ENCODE measurements at regions not wholly inside any gene's neighbourhood (a gene's known extent, or its start where the extent isn't known, plus 50 kb on each side); places are given as distances from the start of the nearest gene placed in this dataset.

DNA sequence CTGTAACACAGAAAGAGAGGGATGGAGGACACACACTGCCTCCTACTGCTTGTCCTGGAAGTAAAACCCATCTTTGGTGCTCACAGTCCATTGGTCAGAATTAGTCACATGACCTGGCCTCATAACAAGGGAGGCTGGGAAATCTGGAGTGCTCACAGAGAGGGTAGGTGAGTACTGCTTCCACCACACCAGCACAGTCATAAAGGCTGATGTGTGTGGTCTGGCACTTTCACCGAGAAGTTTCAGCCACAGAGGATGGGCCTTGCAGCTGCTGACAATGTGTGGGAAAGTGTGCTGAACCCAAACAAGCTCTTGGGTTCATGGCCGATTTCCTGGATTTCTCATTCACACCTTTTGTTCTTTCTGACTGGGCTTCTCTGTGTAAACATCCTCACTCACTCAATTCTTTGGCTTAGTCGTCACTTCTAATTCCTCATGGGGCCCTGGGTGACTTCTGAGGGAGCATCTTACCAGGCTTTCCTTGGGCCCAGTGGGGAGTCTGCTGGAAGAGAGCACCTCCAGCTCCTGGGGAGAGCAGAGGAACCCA, 100.7 kb downstream of the ASB7 start:
- peak; percentile 59 for DNase-seq (ENCODE audit: low spot score)

DNA sequence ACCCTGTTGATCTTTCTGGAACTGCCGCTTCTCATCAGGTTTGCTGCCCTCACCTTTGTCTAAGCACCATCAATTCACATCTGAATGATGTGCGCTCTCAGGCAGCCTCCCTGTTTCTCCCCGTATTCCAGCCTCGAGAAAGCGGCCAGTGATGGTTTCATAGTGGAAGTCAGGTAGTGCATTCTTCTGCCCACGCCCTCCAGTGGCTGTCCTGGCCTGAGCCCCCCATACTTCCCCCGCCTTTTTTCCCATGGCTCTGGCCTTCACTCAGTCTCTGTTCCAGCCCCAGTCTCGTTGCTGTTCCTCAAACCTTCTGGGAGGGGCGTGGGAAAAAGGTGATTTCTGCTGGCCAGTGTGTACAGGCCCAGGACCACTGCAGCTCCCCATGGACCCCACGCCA, 101.3 kb downstream of the ASB7 start:
- DNase-seq (ENCODE audit: low spot score) = peak; percentile 59

DNA sequence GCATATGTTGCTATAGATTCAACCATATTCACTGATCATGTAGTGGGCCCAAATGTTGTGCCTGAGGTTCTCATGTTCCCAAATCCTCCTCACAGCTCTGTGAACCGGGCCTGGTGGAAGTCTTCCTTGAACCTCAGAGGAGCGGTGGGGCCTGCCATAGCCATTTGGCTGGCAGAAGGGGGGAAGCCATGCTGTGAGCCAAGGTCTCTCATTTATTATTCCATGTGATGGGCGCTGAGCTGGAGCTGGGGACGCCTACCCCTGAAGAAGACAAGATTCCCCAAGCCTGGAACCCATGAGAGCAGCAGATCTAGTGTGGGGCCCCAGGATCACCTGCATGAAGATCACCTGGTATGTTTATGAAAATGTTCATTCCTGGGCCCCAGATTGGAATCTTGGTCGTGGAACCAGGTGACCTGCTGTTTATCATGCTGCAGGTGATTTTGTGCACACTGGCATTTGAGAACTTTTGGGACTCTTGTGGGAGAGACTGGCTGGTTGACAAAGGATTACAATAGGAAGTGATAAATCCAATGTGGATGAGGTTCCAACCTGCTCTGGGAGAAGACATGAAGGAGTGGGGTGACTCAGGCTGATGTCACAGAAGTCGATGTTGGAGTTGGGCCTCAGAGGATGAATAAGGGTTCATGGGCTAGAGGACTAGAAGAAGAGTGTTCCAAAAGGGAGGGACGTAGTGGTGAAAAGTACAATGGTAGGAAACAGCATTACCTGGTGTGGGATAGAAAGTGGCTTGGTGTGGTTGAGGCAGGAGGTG, 102.1 kb downstream of the ASB7 start:
- DNase-seq (ENCODE audit: low spot score) = no peak

DNA sequence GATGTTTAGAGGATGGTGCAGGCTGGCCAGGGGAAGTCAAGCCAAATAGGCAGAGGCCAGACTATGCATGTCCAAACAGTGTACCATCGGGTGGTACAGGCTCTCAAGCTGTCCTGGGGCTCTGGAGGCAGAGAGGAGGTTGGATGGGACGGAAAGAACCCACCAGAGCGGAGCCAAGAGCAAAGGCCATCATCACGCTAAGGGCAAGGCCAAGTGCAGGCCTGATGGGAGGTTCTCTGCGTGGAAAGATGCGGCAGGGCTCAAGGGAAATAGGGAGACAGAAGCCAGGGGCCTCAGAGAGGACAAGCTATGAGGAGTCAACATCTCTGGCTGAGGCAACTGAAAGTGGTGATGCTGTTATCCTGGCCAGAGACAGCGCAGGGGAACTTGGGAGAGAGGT, 102.7 kb downstream of the ASB7 start:
- DNase-seq (ENCODE audit: low spot score) = peak; percentile 68

DNA sequence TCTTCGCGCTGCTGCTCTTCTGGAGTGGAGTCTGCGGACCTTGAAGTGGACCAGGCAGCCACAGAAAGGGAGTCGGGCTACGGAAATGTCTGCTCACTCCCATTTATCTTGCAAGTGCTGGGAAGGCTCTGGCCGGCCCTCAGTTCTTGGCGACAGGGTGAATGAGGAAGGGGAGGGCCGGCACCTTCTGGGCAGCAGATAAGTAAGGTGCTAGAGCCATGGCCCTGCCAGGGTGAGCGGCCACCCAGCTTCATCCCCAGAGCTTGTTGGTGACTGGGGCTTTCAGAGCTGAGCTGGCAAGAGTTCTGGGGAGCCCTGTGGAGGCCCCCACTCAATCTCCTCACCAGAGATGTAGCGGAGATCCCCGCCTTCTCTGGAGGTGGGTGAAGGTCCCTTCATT, 103.5 kb downstream of the ASB7 start:
- peak; percentile 78 for DNase-seq (ENCODE audit: low spot score)

DNA sequence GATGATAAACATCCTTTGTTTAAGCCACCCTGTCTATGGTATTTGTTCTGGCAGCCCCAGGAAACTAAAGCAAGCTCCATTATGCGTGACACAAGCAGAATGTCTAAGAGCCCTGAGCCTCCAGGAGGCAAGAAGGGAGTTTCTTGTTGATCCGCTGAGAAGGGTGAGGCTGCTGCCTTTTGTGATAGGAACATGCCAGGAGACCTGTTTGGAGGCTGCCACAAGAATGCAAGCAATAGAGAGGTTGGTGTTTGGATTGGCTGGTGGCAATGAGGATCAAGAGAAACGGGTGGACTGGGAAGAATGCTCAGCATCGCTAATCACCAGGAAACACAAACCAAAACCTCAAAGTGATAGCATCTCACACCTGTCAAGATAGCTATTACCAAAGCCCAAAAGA, 104.8 kb downstream of the ASB7 start:
- peak; percentile 43 for DNase-seq (ENCODE audit: low spot score)

DNA sequence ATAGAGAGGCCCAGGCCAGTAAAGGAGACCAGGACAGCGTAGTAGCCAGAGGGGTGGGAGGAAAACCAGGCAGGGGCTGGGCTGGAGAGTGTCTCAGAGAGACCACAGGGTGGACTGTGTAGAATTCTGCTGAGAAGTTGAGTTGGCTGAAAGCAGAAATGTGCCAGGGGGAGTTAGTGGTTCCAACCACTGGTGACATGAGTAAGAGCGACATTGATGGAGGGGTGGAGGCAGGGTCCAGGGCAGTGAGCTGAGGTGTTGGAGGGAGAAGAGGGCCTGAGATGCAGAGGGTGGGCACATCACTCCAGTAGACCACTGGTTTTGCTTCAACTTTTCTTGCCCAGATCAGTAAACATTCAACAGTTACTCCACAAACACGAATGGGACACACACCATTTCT, 106.5 kb downstream of the ASB7 start:
- peak; percentile 43 for DNase-seq (ENCODE audit: low spot score)

DNA sequence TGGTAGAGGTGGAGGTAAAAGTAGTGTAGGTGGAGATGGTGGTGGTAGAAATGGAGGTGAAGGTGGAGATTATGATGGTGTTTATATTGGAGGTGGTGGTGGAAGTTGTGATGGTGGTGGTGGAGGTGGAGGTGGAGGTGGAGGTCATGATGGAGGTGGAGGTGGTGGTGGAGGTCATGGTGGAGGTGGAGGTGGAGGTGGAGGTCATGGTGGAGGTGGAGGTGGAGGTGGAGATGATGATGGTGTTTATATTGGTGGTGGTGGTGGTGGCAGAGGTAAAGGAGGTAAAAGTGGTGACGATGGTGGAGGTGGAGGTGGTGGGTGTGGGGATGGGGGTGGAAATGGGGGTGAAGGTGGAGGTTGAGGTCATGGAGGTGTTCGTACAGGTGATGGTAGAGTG, 107.8 kb downstream of the ASB7 start:
- no peak for DNase-seq (ENCODE audit: low spot score)

DNA sequence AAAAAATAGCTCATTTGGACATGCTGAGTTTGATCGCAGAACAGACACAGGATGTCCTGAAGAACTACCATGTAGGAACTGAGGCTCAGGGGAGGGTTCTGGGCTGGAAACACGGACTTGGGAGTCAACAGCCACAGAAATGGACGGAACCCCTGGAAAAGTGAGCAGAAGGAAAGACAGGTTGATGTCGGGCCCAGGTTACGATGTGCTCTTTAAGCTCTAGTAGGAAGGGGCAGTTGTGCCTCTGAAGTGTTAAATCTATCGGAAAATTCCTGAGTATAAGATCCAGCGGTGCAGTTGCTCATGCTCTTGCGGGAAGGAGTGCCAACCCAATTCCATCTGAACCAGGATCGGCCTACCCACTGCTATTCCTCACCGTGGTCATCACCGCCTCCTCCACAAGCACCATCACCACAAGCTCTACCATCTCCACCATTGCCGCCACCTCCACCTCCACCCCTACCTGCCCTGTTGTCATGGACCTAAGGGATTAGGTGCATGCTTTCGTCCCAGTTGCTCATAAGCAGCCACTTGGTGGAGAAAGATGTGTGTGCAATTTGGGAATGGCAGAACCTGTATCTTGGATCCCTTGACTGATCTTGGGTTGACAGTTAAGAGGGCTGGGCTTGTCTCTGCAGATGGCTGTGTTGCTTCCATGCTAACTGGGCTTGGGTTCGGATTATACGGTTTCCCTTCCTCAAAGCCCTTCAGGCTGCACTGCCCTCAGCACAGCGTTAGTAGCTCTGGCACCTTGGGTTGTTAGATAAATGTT, 108.5 kb downstream of the ASB7 start:
- peak; percentile 53 for DNase-seq (ENCODE audit: low spot score)

DNA sequence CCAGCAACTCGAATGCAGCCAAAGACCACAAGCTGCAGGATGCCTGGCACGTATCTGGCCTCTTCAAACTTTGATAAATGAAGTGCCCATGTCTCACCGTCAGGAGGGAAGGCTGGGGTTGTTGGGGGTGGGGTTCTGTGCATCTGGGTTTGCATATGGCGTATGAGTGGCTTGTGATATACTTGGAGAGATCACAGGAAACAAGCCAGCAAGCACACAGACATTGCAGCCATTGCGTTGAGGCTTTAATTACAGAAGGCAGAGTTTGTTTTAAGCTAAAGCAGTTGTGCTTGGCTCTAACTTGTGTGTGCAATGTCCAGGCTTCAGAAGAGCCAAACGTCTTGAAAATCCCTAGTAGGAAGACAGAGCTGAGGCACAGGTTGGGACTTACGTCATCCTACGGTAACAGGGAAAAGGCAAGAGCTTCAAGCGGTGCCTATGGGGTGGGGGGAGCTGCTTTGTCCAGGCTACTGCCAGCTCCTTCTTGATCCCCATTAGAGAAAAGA, 109.2 kb downstream of the ASB7 start:
- DNase-seq (ENCODE audit: low spot score) = no peak

DNA sequence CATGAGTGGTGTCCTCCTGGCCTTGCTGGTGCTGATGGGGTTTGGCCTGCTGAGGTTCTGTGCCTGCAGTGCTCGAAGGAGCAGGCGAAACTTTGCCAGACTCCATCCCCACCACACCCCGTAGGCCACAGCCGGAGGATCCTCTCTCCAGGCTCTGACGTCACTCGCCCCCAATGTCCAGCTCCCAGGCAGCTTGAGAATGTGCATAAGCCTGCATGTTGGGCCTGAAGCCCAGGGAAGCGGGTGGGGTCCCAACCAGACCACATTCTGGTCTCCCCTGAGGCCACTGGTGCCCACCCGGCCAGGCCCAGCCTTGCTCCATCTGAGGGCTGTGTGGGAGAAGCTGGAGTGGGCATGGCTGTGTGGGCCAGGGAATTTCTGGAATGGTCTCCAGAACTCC, 109.8 kb downstream of the ASB7 start:
- DNase-seq (ENCODE audit: low spot score) = peak; percentile 89

DNA sequence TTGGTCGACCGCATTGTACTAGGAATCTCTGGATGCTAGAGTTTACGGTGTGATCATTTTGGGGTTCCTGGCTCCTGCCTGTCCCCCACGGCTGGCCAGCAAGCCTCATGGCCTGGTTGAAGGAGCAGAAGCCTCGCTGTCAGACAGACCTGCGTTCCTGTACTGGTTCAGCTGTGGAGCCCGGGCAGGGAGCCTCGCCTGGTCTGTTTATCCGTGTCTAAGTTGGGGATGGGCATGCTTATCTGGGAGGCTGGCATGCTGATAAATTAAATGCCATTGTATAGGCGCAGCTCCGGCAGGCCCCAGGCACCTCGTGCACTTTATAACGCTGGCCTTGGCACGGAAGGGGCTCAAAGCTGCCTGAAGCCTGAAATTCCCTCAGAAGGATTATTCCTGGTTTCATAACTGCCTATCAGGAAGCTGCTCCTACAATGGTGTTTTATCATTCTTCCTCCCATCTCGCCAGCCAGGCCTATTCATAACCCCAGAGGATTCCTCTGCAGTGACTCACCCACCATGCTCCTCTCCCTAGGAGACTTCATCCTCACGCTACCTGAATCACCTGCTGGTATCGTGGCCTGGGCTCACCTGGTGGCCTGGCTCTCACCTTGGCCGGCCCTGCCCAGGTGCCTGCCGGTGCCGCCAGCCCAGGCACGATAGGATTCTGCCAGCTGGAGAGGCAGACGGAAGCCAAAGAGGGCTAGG, 110.9 kb downstream of the ASB7 start:
- peak; percentile 86 for DNase-seq (ENCODE audit: low spot score)

DNA sequence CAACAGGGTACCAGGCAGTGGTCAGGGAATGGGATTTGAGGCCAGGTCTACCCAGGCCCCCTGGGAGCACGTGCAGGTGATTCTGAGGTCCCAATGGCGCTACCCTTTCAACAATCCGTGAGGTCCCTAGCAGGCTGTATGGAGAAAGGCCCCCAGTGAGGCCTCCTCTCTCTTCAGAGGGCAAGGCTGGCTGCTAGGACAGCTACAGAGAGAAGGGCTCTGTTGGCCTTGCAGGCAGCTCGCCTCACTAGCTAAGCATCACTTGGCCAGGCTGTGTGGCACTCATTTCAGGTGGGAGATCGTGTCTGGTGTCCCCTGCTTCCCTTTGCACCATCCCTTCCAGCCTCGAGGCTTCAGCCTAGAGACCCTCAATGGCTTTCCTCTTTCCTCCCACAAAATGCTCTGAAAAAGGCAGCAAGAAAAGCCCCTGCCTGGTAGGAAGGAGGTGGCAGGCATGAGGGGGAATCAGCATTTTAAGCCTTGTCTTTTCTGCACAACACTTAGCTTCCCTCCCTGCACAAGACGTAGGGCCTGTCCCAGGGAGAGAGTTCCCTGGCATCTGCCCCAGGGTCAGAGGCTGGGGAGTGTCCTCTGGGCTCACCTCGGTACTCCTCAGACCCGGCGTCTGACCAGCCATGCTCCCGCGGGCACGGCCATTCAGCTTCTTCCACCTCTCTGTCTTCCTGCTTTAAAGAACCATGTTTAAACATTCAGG, 111.8 kb downstream of the ASB7 start:
- peak; percentile 81 for DNase-seq (ENCODE audit: low spot score)

DNA sequence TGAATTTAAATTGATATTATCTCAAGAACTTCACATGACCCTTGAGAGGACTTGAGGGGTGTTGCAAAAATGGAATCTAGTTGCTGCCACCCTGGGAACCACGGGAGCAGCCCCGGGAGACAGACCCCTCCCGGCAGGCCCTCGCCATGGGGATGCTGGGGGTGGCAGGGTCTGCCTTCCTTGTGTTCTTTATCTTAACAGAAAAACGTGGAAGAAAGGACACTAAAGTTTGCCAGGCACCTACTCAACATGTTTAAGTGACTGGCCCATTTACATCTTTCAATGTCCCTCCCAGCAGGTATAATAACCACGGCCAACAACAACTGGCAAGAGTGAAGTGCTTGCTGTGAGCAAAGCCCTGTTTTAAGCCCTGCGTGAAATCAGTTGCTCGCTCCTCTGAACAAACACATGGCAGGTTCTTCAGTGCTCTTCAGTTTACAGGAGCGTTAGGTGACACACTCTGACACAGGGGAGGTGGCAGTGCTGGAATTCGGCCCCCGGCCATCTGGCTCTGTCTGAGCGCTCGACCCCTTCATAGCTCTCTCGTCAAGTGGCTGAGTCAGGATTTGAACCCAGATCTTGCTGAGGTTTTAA, 112.5 kb downstream of the ASB7 start:
- peak; percentile 43 for DNase-seq (ENCODE audit: low spot score)

DNA sequence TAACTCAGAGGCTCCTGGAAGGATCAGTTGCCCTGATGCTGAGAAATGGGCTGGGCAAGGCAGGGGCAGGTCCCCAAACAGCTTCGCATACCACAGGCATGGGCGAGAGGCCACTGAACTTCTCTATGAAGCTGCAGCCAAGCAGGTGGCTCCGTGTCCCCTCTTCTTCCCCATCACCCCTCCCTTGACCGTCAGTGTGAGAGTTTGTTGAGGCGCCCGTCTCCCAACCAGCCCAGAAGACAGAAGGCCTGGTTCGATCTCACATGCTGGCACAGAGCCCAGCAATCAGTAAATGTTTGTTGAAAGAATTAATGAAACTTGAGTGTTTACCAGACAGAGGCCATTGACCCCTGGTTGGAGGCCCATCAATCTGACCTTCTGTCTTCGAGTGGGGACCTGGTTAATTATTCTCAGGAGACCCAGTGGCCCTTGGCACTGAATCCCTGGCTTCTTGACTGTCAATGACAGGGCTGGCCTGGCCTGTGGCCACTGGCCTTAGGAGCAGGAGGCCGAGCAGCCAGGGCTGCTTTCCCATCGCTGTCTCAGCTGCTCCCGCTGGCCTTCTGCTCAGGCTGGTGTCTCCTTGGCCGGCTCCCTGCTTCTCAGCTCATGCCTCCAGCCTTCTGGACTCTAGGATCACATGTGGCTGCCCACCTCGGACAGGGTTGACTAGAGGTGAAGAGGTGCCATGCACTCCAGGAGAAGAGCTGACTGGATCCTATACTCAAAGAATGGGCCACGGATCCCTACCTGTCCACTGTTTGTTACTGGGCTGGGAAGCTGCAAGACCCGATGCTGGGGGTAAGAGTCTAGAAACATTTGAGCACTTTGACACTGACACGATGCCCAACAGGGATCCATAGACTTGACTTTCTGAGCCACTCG, 113.4 kb downstream of the ASB7 start:
- peak; percentile 90 for DNase-seq (ENCODE audit: low spot score)

DNA sequence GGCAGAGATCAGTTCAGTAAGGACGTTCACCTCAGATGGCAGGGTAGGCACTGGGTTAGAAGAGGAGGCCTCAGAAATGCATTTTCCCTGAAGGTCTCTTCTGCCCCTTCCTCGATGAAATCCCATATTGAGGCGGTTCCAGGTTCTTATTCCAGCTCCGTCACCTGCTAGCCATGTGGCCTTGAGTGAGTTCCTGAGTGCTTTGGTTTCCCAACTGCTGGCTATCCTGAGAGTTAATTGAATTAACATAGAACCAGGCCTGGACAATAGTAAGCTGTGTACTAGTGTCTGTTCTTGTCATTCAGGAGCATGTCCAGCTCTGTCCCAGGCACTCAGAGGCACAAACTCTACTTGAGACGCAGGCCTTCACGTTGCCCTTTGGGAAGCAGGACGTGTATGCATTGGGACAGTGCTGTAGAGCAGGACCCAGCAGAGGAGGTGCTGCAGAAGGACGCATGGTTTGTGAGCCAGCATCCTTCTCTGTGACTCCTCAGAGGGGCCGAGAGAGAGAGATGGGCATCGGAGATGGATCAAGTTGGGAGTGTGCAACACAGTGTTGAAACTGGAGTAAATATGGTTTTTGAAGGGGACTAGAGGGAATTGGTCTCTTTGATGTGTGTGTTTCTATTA, 114.2 kb downstream of the ASB7 start:
- DNase-seq (ENCODE audit: low spot score) = peak; percentile 53

DNA sequence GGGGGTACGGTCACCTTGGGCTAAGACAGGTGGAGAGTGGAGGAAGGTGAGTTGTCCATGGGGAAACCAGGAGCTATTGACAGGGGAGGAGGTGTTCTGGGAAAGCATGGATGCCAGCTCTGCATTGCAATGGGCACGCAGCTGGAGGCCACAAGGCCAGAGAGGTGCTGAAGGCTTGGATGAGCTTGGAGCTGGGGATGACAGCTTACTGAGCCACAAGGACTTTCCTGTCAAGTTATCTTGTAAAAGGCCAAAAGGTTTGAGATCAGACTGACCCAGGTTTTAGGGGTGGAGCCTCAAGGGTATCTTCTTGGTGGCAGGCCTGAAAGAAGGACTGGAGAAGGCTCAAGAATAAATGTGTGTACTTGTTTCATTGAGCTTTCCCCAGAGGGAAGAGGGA, 115.2 kb downstream of the ASB7 start:
- no peak for DNase-seq (ENCODE audit: low spot score)

DNA sequence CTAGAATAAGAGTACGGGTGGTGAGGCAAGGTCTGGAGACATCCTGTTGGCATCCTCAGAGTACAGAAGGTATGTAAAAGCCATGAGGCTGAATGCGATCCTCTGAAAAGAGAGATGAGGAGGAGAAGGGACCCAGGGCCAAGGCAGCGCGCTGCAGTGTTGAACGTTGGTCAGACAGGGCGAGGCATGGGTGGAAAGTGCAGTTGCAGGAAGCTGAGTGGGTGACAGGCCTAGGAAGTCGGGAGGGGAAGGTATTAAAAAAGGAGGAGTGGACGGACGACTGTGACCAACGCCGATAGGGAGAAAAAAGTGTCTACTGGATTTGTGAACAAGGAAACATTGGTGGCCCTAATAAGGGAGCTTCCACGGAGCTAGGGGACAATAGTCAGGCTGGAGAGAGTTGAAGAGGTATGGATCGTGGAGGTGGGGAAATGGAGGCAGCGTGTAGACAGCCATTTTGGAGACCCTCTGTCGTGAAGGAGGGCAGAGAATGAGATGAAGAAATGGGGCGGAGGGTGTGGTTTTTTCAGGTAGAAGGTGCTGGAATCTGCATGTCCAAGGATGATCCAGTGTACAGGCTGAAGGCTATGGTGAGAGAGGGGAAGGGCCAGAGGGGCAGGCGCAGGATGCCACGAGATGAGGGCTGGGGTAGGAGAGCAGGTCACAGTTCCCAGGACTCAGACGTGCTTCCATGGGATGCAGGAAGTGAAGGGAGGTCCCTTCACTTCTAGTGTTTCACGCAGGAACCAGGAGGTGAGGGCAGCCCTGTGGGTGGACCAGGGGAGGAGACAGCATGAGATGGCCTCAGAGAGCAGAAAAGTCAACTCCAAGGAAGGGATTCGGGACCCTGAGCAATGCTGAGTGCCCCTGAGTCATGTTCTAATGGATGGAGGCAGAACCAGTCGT, 115.9 kb downstream of the ASB7 start:
- peak; percentile 59 for DNase-seq (ENCODE audit: low spot score)
